ENCODE measurements at regions not wholly inside any gene's neighbourhood (a gene's known extent, or its start where the extent isn't known, plus 50 kb on each side); places are given as distances from the start of the nearest gene placed in this dataset.

- Mint-ChIP-seq H3K36me3 (ENCODE audit: insufficient read depth in 1 of 3, low read depth in 3 of 3) (no peaks in the 10 kb centered on the region; a peak in 1 of 7 replicates), H3K4me3 (no peak overlapping the region), H3K9me3 (peaks cover 11 to 13% of the 10 kb centered on the region in 2 experiments), H3K27me3 (ENCODE audit: low read depth) (no peaks in the 10 kb centered on the region), H3K27ac (no peak overlapping the region), H3K4me1 (no peaks in the 10 kb centered on the region)
- H2BK15ac ChIP-seq (ENCODE audit: low read depth, low read length) = no peak overlapping the region
- no peak overlapping the region for H3K56ac ChIP-seq (ENCODE audit: insufficient read length, low read depth, low read length)
- H4K8ac ChIP-seq (replicated peaks; ENCODE audit: insufficient read length, low read depth, low read length) = no peak overlapping the region
- H3K79me1 ChIP-seq (ENCODE audit: insufficient read depth, low read depth, low read length, poor library complexity, severe bottlenecking) = no peaks in the 10 kb centered on the region
- H2AFZ ChIP-seq (ENCODE audit: low read length) = no peak overlapping the region
- H3K4ac ChIP-seq (ENCODE audit: low read depth, low read length) = no peak overlapping the region
- TF ChIP-seq CTCF (conservative IDR thresholded peaks at IDR 0.05) = no peak
- no peak overlapping the region for H3K4me2 ChIP-seq (ENCODE audit: insufficient read depth, insufficient read length, low read length)
- H3K9ac ChIP-seq (ENCODE audit: extremely low read depth, insufficient read length, low read length) = no peak overlapping the region
- no peak overlapping the region for H4K91ac ChIP-seq (ENCODE audit: insufficient read length, low read depth, low read length)
- no peak overlapping the region for H3K23ac ChIP-seq (ENCODE audit: insufficient read length, low read depth, low read length)
- no peak overlapping the region for H2BK120ac ChIP-seq (ENCODE audit: low read depth, low read length, poor library complexity, severe bottlenecking)
- H3K79me2 ChIP-seq (ENCODE audit: insufficient read depth, low read length) = no peaks in the 10 kb centered on the region
- H3K27ac ChIP-seq (ENCODE audit: insufficient read length, low read depth, low read length) = no peak overlapping the region
- no peaks in the 10 kb centered on the region for H3K27me3 ChIP-seq (ENCODE audit: insufficient read depth, low read length)
- no peaks in the 10 kb centered on the region for H3K9me3 ChIP-seq (ENCODE audit: control insufficient read depth, low read depth, low read length)
- no peaks in the 10 kb centered on the region for H4K20me1 ChIP-seq (ENCODE audit: control insufficient read depth, insufficient read depth, insufficient read length)
- no peak overlapping the region for H2BK5ac ChIP-seq (ENCODE audit: insufficient read length, low read length)
- WGBS (ENCODE audit: extremely low coverage, insufficient read length, low lambda C conversion rate) = no CpG with 5 or more reads among the region's 1 CpG
- H3K18ac ChIP-seq (ENCODE audit: insufficient read length, low read depth, low read length) = no peak overlapping the region
- no peak overlapping the region for H2AK5ac ChIP-seq (ENCODE audit: insufficient read length, low read length)
- H2BK20ac ChIP-seq (ENCODE audit: low read depth, low read length, poor library complexity, severe bottlenecking) = no peak overlapping the region
- no peak overlapping the region for H3T11ph ChIP-seq (ENCODE audit: low read length)
- no peak overlapping the region for H3K14ac ChIP-seq (ENCODE audit: insufficient read depth, low read length)
- H3K4me1 ChIP-seq (ENCODE audit: insufficient read depth, low read length) = no peaks in the 10 kb centered on the region
- H2BK12ac ChIP-seq (ENCODE audit: insufficient read length, low read depth, low read length) = no peak overlapping the region
- no peak overlapping the region for H4K5ac ChIP-seq (ENCODE audit: insufficient read length, low read depth, low read length)
- DNase-seq = no peak
- H3K23me2 ChIP-seq (ENCODE audit: insufficient read length, low read depth, low read length, poor library complexity, severe bottlenecking) = no peaks in the 10 kb centered on the region
Observed at GRCh38 chr15:56794165-56794552, 60.9 kb upstream of the ZNF280D start.
